GM18505 (cell line): ENCODE measurements at regions not wholly inside any gene's neighbourhood (a gene's known extent, or its start where the extent isn't known, plus 50 kb on each side); places are given as distances from the start of the nearest gene placed in this dataset.
A peak's percentile ranks its signal among the peaks of the same experiment; 100 is the strongest.

Experiments
- ATAC-seq: cut with Tn5 transposase; IDR thresholded peaks from one replicate; pipeline ENCODE4 v1.9.1; 2021; ENCODE audit not compliant: unreplicated experiment
- POLR2A ChIP-seq: IDR thresholded peaks from 4 replicates; pipeline ENCODE4 v1.6.1; 2011; ENCODE audit warnings: borderline replicate concordance; ENCODE audit not compliant: insufficient read depth, insufficient read length; ENCODE audit errors: extremely low read depth

DNA sequence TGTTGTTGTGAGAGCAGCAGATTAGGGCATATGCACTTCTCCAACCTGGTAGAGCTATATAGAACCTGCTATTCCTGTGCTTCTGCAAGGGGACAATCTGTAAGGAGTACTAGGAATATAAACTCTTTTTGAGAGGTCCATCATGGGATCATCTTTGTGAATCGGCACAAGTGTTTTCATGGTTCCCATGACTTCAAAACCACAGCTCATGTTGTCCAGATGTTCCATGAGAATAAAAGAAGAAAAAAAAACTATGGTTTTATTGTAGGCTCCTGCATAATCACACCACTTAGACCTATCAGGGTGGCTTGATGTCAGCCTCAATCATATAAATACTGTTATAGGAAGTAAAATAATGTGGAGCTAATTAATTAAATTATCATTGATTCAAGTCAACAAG lies 311.4 kb upstream of the ATP2B1 start:
- no peak for TF ChIP-seq POLR2A
- ATAC-seq = no peak

GRCh38 chr12:90017316-90017715 lies 308.7 kb upstream of the ATP2B1 start:
- ATAC-seq = no peak
- TF ChIP-seq POLR2A = no peak

GRCh38 chr12:90015228-90015627 lies 306.6 kb upstream of the ATP2B1 start:
- no peak for TF ChIP-seq POLR2A
- no peak for ATAC-seq

DNA sequence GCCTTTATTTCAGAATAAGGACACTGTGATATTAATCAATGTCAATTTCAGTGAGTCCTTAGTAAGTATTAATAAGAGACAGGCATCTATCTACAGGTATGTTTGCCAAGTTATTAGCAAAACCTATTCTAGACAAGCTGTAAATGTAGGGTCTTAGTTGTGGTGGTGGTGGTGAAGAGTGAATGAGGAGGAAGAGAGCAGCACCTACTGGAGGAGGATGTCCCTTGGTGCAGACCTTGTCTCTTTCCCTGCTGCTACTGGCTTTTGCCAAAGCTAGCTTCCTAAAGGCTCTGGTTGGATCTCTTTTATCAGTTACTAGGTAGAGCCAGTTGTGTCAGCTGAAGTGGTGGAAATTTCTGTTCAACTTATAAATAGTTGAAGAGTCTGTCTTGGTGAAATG lies 304.8 kb upstream of the ATP2B1 start:
- ATAC-seq = peak; percentile 62
- TF ChIP-seq POLR2A = no peak

DNA sequence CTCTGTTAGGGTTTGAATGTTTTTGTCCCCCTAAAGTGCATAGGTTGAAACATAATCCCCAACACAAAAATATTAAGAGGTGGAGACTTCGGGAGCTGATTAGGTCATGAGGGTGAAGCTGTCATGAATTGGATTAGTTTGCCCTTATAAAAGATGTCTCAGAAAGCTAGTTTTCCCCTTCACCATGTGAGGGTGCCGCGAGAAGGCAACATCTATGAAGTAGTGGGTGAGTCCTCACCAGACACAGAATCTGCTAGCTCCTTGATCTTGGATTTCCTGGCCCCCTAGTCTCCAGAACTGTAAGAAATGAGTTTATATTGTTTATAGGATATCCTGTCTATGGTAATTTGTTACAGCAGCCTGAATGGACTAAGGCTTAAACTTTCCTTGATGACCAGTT lies 301.5 kb upstream of the ATP2B1 start:
- no peak for TF ChIP-seq POLR2A
- no peak for ATAC-seq

- no peak for TF ChIP-seq POLR2A
- ATAC-seq = no peak
Measured at GRCh38 chr12:90008277-90008676, 299.6 kb upstream of the ATP2B1 start.

DNA sequence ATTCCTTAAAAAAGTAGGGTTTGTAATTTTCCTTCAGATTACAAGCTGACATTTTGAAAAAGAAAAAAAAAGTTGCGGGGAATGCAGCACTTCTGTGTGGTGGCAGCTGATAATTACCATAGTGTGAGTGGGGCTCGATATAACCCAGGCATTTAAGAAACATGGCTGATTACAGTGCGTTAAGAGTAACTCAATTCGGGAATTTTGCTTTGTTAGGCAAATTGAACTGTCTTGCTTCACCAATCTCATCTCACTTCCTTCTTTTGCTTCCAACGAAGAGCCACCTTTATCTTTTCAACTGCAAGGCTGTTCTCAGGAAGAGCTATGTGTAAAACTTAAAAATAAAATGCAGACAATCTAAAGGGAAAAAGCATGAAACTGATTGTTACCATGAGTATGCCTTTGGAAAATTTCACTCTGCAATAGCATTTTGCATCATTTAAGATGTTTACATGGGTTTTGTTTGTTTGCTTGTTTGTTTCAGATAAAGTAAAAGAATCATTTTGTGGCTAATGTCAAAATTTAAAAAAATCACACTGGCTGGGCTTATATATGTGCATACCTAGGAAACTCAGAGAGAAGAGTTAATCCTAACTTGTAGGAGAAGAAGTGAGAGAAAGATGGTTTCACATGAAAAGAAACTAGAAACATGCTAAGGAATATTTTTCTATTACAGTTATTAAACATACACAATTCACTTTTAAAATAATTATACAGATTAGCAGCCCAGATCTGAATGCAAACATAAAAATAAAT lies 295.9 kb upstream of the ATP2B1 start:
- no peak for TF ChIP-seq POLR2A

GRCh38 chr12:90003688-90004087 lies 295.1 kb upstream of the ATP2B1 start:
- ATAC-seq = no peak

More for the DNA sequence above, 295.9 kb upstream of the ATP2B1 start:
- peak; percentile 75 for ATAC-seq

GRCh38 chr12:90000721-90001120 lies 292.1 kb upstream of the ATP2B1 start:
- ATAC-seq = no peak
- TF ChIP-seq POLR2A = no peak

More at GRCh38 chr12:90003688-90004087, 295.1 kb upstream of the ATP2B1 start:
- TF ChIP-seq POLR2A = no peak

DNA sequence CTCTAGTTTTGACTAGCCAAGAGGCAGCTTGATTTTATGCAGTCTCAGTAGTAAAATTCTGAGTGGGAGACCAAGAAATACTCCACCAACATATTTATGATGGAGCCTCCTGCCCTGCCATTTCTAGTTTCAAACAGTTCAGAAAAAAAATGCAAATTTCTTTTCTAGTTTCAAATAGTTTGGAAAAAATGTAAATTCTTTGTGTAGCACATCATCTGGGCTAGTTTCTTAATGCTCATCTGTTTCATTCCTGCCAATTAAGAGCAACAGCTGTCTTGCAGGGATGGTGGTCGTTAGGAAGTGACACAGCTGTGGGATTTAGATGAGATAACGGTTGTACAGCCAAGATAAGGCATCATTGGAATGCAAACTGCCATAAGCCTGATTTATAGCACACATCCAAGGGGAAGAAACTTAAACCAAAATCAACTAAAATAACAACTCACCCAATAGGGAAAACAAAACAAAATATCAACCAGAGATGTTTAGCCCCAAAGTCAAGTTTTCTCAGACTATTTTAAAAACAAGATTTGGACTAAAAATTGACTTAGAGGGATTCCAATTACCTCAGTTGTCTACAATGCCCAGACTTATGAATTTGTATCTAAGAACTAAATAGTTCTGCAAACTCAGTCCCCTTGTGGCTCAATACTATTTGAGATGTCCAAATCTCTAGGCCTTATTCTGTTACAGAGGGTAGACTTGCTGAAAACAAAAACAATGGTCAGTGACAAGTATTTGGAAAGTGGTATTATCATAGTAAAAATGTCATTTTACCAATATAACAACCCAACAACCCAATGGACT lies 291.3 kb upstream of the ATP2B1 start:
- ATAC-seq = no peak
- no peak for TF ChIP-seq POLR2A

DNA sequence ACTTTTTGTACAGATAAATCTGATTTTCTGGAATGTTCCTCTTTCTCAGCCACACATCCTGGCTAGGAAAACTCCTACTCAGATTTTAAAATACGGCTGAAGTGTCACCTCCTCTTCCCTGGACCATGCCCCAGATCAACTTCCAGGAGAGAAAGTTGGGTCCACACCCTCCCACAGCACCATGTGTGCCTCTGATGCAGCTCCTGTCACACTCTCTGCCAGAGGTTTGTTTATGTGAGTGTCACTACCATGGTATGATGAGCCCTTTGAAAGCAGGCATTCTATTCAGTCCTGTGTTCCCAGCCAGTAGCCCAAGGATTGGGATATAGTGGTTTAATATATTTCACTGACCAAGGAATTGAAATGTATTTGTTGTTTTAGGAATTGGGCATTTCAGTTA lies 287.2 kb upstream of the ATP2B1 start:
- no peak for TF ChIP-seq POLR2A
- ATAC-seq = no peak

DNA sequence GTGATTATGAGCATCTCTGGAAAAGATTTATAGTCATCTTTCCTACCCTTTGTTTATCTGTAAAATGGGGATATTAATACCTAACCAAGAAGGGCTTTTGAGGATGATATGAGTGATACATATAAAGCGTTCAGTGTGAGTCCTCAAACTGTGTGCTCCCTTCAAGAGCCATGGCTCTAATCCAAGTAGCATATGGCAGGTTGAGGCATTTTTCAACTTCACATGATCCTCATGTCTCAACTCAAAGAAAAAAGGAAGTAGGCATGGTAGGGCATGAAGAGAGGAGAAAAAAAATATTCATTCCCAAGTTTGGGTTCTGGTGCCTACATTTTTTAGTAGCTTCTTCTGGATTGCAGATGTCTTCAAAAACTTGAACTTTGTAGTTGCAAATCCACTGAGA lies 286.3 kb upstream of the ATP2B1 start:
- no peak for ATAC-seq
- TF ChIP-seq POLR2A = no peak

DNA sequence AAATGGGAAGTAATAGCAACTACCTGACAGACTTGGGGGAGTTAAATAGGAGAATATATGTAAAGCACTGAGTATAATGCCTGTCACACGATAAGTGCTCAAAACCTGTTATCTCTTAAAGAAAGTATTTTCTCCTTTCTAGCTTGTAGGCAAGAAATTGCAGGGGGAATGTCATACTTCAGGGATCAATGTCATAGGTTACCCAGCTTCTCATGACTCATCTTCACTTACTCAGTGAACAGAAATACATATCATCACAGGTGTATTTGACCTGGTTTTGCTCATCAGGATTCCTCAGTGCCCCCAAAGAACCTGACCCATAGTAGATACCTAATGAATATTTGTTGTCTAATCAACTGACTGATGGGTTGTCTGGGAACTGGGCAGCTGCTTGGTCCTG lies 285.0 kb upstream of the ATP2B1 start:
- no peak for ATAC-seq
- no peak for TF ChIP-seq POLR2A

DNA sequence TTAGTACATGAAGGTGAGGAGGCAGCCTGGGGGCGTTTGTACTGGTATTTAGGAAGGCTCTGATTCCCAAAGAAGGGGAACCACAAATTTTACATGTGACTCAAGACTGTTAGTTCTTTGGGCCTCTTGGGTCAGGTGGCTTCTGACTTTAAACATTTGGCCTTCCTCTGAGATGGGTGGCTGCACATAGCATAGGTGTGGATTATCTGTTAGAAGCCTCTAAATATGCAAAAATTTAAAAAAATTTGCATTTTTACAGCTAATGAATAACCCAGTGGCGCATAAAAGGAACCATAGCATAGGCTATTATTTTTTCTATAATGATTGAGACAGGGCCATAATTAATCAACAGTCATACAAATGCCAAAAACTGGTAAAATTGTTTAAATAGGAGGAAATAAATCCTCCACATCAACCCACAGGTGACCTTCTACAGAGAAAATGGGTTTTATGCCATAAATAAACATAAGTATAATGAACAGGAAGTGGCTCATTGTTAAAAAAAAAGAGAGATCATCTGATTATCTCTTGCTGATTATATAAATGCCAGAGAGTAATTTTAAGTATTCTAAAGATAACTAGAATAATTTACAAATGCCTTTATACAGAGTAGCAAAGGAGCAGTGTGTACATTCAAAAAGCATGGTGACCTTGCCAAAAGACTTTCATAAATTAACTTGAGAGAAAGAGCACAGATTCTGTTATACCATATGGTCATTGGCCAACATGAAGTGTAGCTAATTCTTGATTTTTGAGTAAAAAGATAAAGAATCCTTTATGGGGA lies 284.2 kb upstream of the ATP2B1 start:
- TF ChIP-seq POLR2A = no peak
- no peak for ATAC-seq
